ENCODE measurements at regions not wholly inside any gene's neighbourhood (a gene's known extent, or its start where the extent isn't known, plus 50 kb on each side); places are given as distances from the start of the nearest gene placed in this dataset.

DNA sequence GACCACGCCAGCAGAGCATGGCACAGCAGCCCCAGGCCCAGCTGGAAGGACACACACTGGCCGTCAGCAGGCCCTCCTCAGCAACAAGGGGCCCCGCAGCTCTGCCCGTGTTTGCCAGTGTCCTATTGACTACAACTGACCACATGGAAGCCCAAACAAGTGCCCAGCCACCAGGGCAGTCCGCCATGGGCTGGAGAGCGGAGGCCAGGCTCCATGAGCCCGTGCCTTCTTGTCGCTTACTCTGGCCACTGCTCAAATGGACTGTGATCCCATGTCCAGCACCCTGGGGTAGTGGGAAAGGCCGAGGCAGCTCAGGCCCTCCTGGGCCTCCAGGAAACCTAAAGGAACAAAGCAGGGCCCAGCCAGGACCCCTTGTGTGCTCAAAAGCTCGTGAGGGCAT is 53.9 kb upstream of the TAF1B start:
- TF ChIP-seq, protein P1, sequence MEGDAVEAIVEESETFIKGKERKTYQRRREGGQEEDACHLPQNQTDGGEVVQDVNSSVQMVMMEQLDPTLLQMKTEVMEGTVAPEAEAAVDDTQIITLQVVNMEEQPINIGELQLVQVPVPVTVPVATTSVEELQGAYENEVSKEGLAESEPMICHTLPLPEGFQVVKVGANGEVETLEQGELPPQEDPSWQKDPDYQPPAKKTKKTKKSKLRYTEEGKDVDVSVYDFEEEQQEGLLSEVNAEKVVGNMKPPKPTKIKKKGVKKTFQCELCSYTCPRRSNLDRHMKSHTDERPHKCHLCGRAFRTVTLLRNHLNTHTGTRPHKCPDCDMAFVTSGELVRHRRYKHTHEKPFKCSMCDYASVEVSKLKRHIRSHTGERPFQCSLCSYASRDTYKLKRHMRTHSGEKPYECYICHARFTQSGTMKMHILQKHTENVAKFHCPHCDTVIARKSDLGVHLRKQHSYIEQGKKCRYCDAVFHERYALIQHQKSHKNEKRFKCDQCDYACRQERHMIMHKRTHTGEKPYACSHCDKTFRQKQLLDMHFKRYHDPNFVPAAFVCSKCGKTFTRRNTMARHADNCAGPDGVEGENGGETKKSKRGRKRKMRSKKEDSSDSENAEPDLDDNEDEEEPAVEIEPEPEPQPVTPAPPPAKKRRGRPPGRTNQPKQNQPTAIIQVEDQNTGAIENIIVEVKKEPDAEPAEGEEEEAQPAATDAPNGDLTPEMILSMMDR (IDR thresholded peaks at IDR 0.05; ENCODE audit: low read depth, low read length), result no peak
- no peak overlapping the region for H3K4me3 ChIP-seq (ENCODE audit: low read depth, low read length)
- in situ Hi-C loops (cut with HindIII; ENCODE audit: low sequenced_read_pairs), result no loop called here
- DNase-seq (ENCODE audit: low read depth, low spot score), result no peak

GRCh38 chr2:9790702-9791225 is 52.5 kb upstream of the TAF1B start:
- H3K4me3 ChIP-seq (ENCODE audit: low read depth, low read length), result no peak overlapping the region
- TF ChIP-seq, protein P1 (IDR thresholded peaks at IDR 0.05; ENCODE audit: low read depth, low read length), result no peak
- no peak for DNase-seq (ENCODE audit: low read depth, low spot score)
- in situ Hi-C loops (cut with HindIII; ENCODE audit: low sequenced_read_pairs), result no loop called here

GRCh38 chr2:9791711-9792110 is 51.6 kb upstream of the TAF1B start:
- in situ Hi-C loops (cut with HindIII; ENCODE audit: low sequenced_read_pairs), result no loop called here
- no peak for DNase-seq (ENCODE audit: low read depth, low spot score)
- H3K4me3 ChIP-seq (ENCODE audit: low read depth, low read length), result no peak overlapping the region
- TF ChIP-seq, protein P1 (IDR thresholded peaks at IDR 0.05; ENCODE audit: low read depth, low read length), result no peak

- in situ Hi-C loops (cut with HindIII; ENCODE audit: low sequenced_read_pairs), result no loop called here
- no peak overlapping the region for H3K4me3 ChIP-seq (ENCODE audit: low read depth, low read length)
- TF ChIP-seq, protein P1 (IDR thresholded peaks at IDR 0.05; ENCODE audit: low read depth, low read length), result no peak
- DNase-seq (ENCODE audit: low read depth, low spot score), result no peak
Observed at GRCh38 chr2:9793156-9793917, 49.9 kb upstream of the TAF1B start.

All from astrocyte of the spinal cord (primary cell).